H1 (cell line): ENCODE measurements at regions not wholly inside any gene's neighbourhood (a gene's known extent, or its start where the extent isn't known, plus 50 kb on each side); places are given as distances from the start of the nearest gene placed in this dataset.

Experiments
- CTCF ChIA-PET: fragments of 300-600 bp; sonication (Branson Sonifier 250); formaldehyde crosslinking; loops from one replicate; lab custom pipeline; 2021; ENCODE audit not compliant: partially characterized antibody; lab: Charles Lee
- POLR2A ChIA-PET: fragments of 300-600 bp; sonication (Branson Sonifier 250); formaldehyde crosslinking; loops from one replicate; lab custom pipeline; 2021; ENCODE audit warnings: inconsistent platforms; ENCODE audit not compliant: partially characterized antibody; lab: Charles Lee
- DNase-seq, 2 experiments: peaks; one replicate each; pipeline versions ENCODE4 v3.0.0 to v3.0.0-alpha.2; 2010 to 2022; ENCODE audit warnings: low spot score in 2 of 2, low read depth in 1 of 2, mixed read lengths in 1 of 2
- FAIRE-seq: peaks from 2 replicates; lab custom pipeline; 2011; peaks lifted over from hg19 to GRCh38; lab: Jason Lieb, UNC
- H2AFZ ChIP-seq: 2 replicates; pipeline ENCODE4 v1.8.1; 2012; ENCODE audit warnings: low read length, inconsistent platforms
- H2AK5ac ChIP-seq: 2 replicates; pipeline ENCODE4 v1.6.1; 2013; ENCODE audit warnings: low read depth, low read length
- H2BK120ac ChIP-seq: replicated peaks from 2 replicates; pipeline ENCODE3; 2013; ENCODE audit warnings: low read depth, low read length, inconsistent platforms
- H2BK12ac ChIP-seq: 2 replicates; pipeline ENCODE4 v1.6.1; 2013; ENCODE audit warnings: low read depth, low read length
- H2BK15ac ChIP-seq: 2 replicates; pipeline ENCODE4 v1.6.1; 2013; ENCODE audit warnings: low read length
- H2BK20ac ChIP-seq: 2 replicates; pipeline ENCODE4 v1.6.1; 2013; ENCODE audit warnings: low read length
- H2BK5ac ChIP-seq: 2 replicates; pipeline ENCODE4 v1.6.1; 2013; ENCODE audit warnings: low read depth, low read length
- H3K14ac ChIP-seq: 2 replicates; pipeline ENCODE4 v1.6.1; 2013; ENCODE audit warnings: inconsistent platforms; ENCODE audit not compliant: insufficient read length
- H3K18ac ChIP-seq: 2 replicates; pipeline ENCODE4 v1.6.1; 2013; ENCODE audit warnings: low read length; ENCODE audit errors: extremely low read depth
- H3K23ac ChIP-seq: 2 replicates; pipeline ENCODE4 v1.6.1; 2013; ENCODE audit warnings: inconsistent platforms; ENCODE audit not compliant: insufficient read length
- H3K23me2 ChIP-seq: 2 replicates; pipeline ENCODE4 v1.6.1; 2013; ENCODE audit warnings: low read depth, low read length
- H3K27ac ChIP-seq: 2 replicates; pipeline ENCODE4 v1.6.1; 2011; ENCODE audit warnings: low read depth, low read length, inconsistent platforms
- H3K27me3 ChIP-seq, 4 experiments: replicated peaks in 1 of 4; 1 replicate in 1 of 4; 2 replicates in 3 of 4; pipeline versions ENCODE4 v1.6.1 to v1.8.1; 2011 to 2013; ENCODE audit warnings: low read length in 3 of 4, mild to moderate bottlenecking in 3 of 4, inconsistent platforms in 2 of 4, mixed read lengths in 2 of 4, moderate library complexity in 1 of 4; ENCODE audit not compliant: control insufficient read depth in 3 of 4, insufficient read depth in 3 of 4; ENCODE audit errors: extremely low read depth in 1 of 4
- H3K36me3 ChIP-seq, 4 experiments: 2 replicates each; pipeline versions ENCODE4 v1.6.1 to v1.8.1; 2011 to 2013; ENCODE audit warnings: mild to moderate bottlenecking in 4 of 4, low read length in 3 of 4, moderate library complexity in 2 of 4, control low read depth in 1 of 4, inconsistent platforms in 1 of 4; ENCODE audit not compliant: insufficient read depth in 4 of 4, control insufficient read depth in 2 of 4
- H3K4ac ChIP-seq: replicated peaks from 2 replicates; pipeline ENCODE3; 2013; ENCODE audit warnings: low read length, low read depth, mixed read lengths, inconsistent platforms; ENCODE audit not compliant: insufficient read length
- H3K4me1 ChIP-seq, 4 experiments: replicated peaks in 1 of 4; 1 replicate in 1 of 4; 2 replicates in 3 of 4; pipeline versions ENCODE4 v1.6.1 to v1.8.1; 2011 to 2013; ENCODE audit warnings: low read length in 3 of 4, inconsistent platforms in 2 of 4, mixed read lengths in 1 of 4; ENCODE audit not compliant: insufficient read depth in 4 of 4, control insufficient read depth in 3 of 4
- H3K4me2 ChIP-seq, 2 experiments: 2 replicates each; pipeline versions ENCODE4 v1.6.1 to v1.8.1; 2011 to 2013; ENCODE audit warnings: low read depth in 2 of 2, low read length in 2 of 2, control low read depth in 1 of 2, inconsistent platforms in 1 of 2, mild to moderate bottlenecking in 1 of 2; ENCODE audit not compliant: insufficient read depth in 1 of 2
- H3K4me3 ChIP-seq, 4 experiments: fragments of 200-600, 300-600 bp in 1 of 4; sonication (generic), shearing (Covaris generic), sonication (Bioruptor Twin) in 1 of 4; 2 replicates each; pipeline versions ENCODE4 v1.5.1 to v1.8.1; 2011 to 2016; ENCODE audit warnings: low read length in 4 of 4, low read depth in 3 of 4, control low read depth in 2 of 4, inconsistent platforms in 2 of 4, mild to moderate bottlenecking in 2 of 4, mixed read lengths in 1 of 4, moderate library complexity in 1 of 4; ENCODE audit not compliant: insufficient read depth in 2 of 4; ENCODE audit errors: extremely low read depth in 1 of 4
- H3K56ac ChIP-seq: replicated peaks from 2 replicates; pipeline ENCODE3; 2013; ENCODE audit warnings: low read depth, mild to moderate bottlenecking, mixed read lengths, low read length, inconsistent platforms; ENCODE audit not compliant: insufficient read length
- H3K79me1 ChIP-seq: 2 replicates; pipeline ENCODE4 v1.6.1; 2013; ENCODE audit warnings: low read depth, low read length, control low read depth
- H3K79me2 ChIP-seq, 2 experiments: 2 replicates each; pipeline versions ENCODE4 v1.6.1 to v1.8.1; 2012 to 2013; ENCODE audit warnings: low read length in 2 of 2, mild to moderate bottlenecking in 2 of 2, inconsistent platforms in 1 of 2; ENCODE audit not compliant: insufficient read depth in 2 of 2, control insufficient read depth in 1 of 2
- H3K9ac ChIP-seq, 4 experiments: replicated peaks in 1 of 4; 1 replicate in 1 of 4; 2 replicates in 3 of 4; pipeline versions ENCODE4 v1.6.1 to v1.8.1; 2011 to 2013; ENCODE audit warnings: low read depth in 3 of 4, low read length in 3 of 4, control low read depth in 2 of 4, mild to moderate bottlenecking in 2 of 4, moderate library complexity in 2 of 4, inconsistent platforms in 1 of 4; ENCODE audit errors: extremely low read depth in 1 of 4
- H3K9me3 ChIP-seq, 2 experiments: 2 replicates each; pipeline versions ENCODE4 v1.6.1 to v1.8.1; 2012 to 2013; ENCODE audit warnings: mild to moderate bottlenecking in 2 of 2, moderate library complexity in 2 of 2, control low read depth in 1 of 2, inconsistent platforms in 1 of 2, low read depth in 1 of 2, low read length in 1 of 2, mixed read lengths in 1 of 2; ENCODE audit not compliant: insufficient read depth in 2 of 2
- H4K20me1 ChIP-seq, 2 experiments: replicated peaks in 1 of 2; 2 replicates each; pipeline versions ENCODE3 to v1.8.1; 2011 to 2013; ENCODE audit warnings: inconsistent platforms in 2 of 2, low read length in 2 of 2, mild to moderate bottlenecking in 1 of 2; ENCODE audit not compliant: insufficient read depth in 2 of 2, control insufficient read depth in 1 of 2
- H4K5ac ChIP-seq: 2 replicates; pipeline ENCODE4 v1.6.1; 2013; ENCODE audit warnings: low read length, low read depth, mixed read lengths, inconsistent platforms; ENCODE audit not compliant: insufficient read length
- H4K8ac ChIP-seq: 2 replicates; pipeline ENCODE4 v1.8.0; 2013; ENCODE audit warnings: mild to moderate bottlenecking, moderate library complexity, low read length, inconsistent platforms; ENCODE audit not compliant: insufficient read depth; ENCODE audit errors: extremely low read depth
- H4K91ac ChIP-seq: replicated peaks from 2 replicates; pipeline ENCODE3; 2013; ENCODE audit warnings: low read length, mixed read lengths, inconsistent platforms; ENCODE audit not compliant: insufficient read length
- ATF2 ChIP-seq: IDR thresholded peaks from 2 replicates; pipeline ENCODE4 v1.6.1; 2012; ENCODE audit warnings: low read length, inconsistent platforms
- ATF3 ChIP-seq: IDR thresholded peaks from 2 replicates; pipeline ENCODE4 v1.6.1; 2011; ENCODE audit warnings: low read depth, mild to moderate bottlenecking, low read length; ENCODE audit not compliant: insufficient read depth
- CHD2 ChIP-seq: IDR thresholded peaks from 2 replicates; pipeline ENCODE4 v1.6.1; 2012; ENCODE audit warnings: low read length, improper control_type of control experiment
- EZH2 ChIP-seq: fragments of 200-600 bp; sonication (generic); IDR thresholded peaks from 2 replicates; pipeline ENCODE4 v1.7.1; 2012; ENCODE audit warnings: low read depth, mild to moderate bottlenecking, moderate library complexity, low read length, inconsistent platforms; ENCODE audit not compliant: severe bottlenecking
- KDM1A ChIP-seq: fragments of 200-600, 300-600 bp; sonication (generic); IDR thresholded peaks from 2 replicates; pipeline ENCODE4 v1.7.1; 2016; ENCODE audit warnings: mild to moderate bottlenecking, low read length, borderline replicate concordance
- TEAD4 ChIP-seq: IDR thresholded peaks from 2 replicates; pipeline ENCODE4 v1.6.1; 2012; ENCODE audit warnings: low read depth, low read length, inconsistent platforms, mixed read lengths
- ZNF274 ChIP-seq: IDR thresholded peaks from 2 replicates; pipeline ENCODE4 v1.7.0; 2012; ENCODE audit warnings: low read length, borderline replicate concordance; ENCODE audit errors: extremely low read depth
- WGBS, 2 experiments: shearing (Covaris generic) in 1 of 2; methylation state at CpG; one replicate each; pipeline versions ENCODE4 v1.1.6 to v1.1.7; 2013 to 2015; ENCODE audit warnings: low lambda C conversion rate in 2 of 2, mixed read lengths in 2 of 2, inconsistent platforms in 1 of 2, low coverage in 1 of 2, missing lambda C conversion rate in 1 of 2; ENCODE audit not compliant: insufficient replicate concordance in 2 of 2, insufficient coverage in 1 of 2, insufficient read length in 1 of 2; ENCODE audit errors: extremely low coverage in 1 of 2, missing lambda C conversion rate in 1 of 2; 5-methylcytosine and 5-hydroxymethylcytosine counted together

GRCh38 chr10:59037018-59037389 lies 139.4 kb upstream of the PHYHIPL start:
- Histone ChIP-seq H4K8ac (no peak overlapping the region), H3K14ac (no peak overlapping the region), H3K4me2 (no peak overlapping the region), H3K27ac (no peak overlapping the region), H2BK20ac (no peak overlapping the region), H3K4me3 (no peak overlapping the region), H4K91ac (no peak overlapping the region), H2BK12ac (no peak overlapping the region), H2AK5ac (no peak overlapping the region), H2BK120ac (no peak overlapping the region), H3K23ac (no peak overlapping the region), H3K9ac (no peak overlapping the region), H3K79me2 (no peaks in the 10 kb centered on the region), H4K20me1 (no peaks in the 10 kb centered on the region), H3K27me3 (no peaks in the 10 kb centered on the region), H2AFZ (no peak overlapping the region), H3K9me3 (no peaks in the 10 kb centered on the region), H3K23me2 (no peaks in the 10 kb centered on the region; the same call in 1 of the 2 replicates), H3K79me1 (no peaks in the 10 kb centered on the region), H3K4me1 (no peaks in the 10 kb centered on the region), H3K18ac (no peak overlapping the region), H3K36me3 (no peaks in the 10 kb centered on the region), H2BK15ac (no peak overlapping the region), H4K5ac (no peak overlapping the region), H3K56ac (no peak overlapping the region), H2BK5ac (no peak overlapping the region), H3K4ac (no peak overlapping the region)
- FAIRE-seq (no peak), DNase-seq (no peak)
- ChIA-PET POLR2A (no interaction called here), CTCF (no interaction called here)
- WGBS, 2 experiments: 97% methylated on average over 2 of the region's 2 CpGs; no CpG with 5 or more reads in 1 of the 2 experiments
- TF ChIP-seq CHD2: no peak
- TF ChIP-seq EZH2: no peak
- TF ChIP-seq ATF3: no peak
- TF ChIP-seq KDM1A: no peak
- TF ChIP-seq ATF2: no peak
- TF ChIP-seq ZNF274: no peak
- TF ChIP-seq TEAD4: no peak
